ENCODE measurements at regions not wholly inside any gene's neighbourhood (a gene's known extent, or its start where the extent isn't known, plus 50 kb on each side); places are given as distances from the start of the nearest gene placed in this dataset.

DNA sequence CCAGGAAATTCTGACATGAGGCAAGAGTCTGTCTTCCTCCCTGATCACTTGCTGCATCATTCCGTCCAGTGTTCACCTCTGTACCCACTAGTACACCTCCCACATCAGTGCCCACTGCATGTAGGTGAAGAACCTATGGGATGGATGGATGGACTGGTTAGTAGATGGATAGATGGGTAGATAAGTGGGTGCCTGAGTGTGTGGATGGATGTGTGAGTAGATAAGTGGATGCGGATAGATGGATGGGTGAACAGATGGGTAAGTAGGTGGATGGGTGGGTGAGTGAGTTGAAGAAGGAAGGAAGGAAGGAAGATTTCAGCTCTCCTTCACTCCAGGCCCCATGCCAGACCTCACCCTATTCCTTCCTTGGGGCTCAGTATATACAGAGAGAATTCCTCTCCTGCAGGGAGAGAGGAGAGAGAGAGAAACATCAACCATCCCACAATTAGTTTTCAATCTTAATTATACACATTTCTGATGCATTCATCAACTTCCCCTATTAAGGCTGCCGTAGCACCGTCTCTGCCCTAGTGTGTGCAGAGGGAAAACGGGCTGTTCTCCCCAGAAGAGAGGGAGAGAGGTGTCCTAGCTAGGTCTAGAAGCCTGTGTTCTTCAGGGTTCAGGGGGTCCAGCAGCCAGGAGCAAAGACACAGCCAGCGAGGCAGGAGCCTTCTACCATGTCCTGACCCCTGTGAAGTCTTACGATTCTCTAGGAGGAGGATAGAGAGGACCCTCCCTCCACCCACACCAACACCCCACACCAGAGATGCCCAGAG, 125.3 kb downstream of the BUD13 start:
- TF ChIP-seq CREB1 (IDR thresholded peaks at IDR 0.05; ENCODE audit: low read depth) (no peak), EP300 (IDR thresholded peaks at IDR 0.05; ENCODE audit: borderline replicate concordance) (no peak), TAF1 (IDR thresholded peaks at IDR 0.05; ENCODE audit: low read depth) (no peak), NFIC (IDR thresholded peaks at IDR 0.05) (no peak), CEBPB (IDR thresholded peaks at IDR 0.05) (no peak), YY1 (IDR thresholded peaks at IDR 0.05; ENCODE audit: low read depth) (no peak), RAD21 (IDR thresholded peaks at IDR 0.05; ENCODE audit: low read depth) (no peak), FOXM1 (IDR thresholded peaks at IDR 0.05; ENCODE audit: borderline replicate concordance, low read depth) (no peak), REST (IDR thresholded peaks at IDR 0.05; ENCODE audit: low read depth) (no peak), TEAD4 (IDR thresholded peaks at IDR 0.05) (no peak), TCF12 (IDR thresholded peaks at IDR 0.05; ENCODE audit: low read depth) (no peak), EGR1 (IDR thresholded peaks at IDR 0.05) (no peak)
- TF ChIP-seq, protein P1, sequence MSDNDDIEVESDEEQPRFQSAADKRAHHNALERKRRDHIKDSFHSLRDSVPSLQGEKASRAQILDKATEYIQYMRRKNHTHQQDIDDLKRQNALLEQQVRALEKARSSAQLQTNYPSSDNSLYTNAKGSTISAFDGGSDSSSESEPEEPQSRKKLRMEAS (IDR thresholded peaks at IDR 0.05) = no peak
- TF ChIP-seq, protein P2, sequence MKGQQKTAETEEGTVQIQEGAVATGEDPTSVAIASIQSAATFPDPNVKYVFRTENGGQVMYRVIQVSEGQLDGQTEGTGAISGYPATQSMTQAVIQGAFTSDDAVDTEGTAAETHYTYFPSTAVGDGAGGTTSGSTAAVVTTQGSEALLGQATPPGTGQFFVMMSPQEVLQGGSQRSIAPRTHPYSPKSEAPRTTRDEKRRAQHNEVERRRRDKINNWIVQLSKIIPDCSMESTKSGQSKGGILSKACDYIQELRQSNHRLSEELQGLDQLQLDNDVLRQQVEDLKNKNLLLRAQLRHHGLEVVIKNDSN (IDR thresholded peaks at IDR 0.05) = no peak

All from Ishikawa (cell line).